IMR-90 (cell line): ENCODE measurements at regions not wholly inside any gene's neighbourhood (a gene's known extent, or its start where the extent isn't known, plus 50 kb on each side); places are given as distances from the start of the nearest gene placed in this dataset.

Experiments used
- ATAC-seq: fragments of 200-7000 bp; cut with Tn5 transposase; 2 replicates; pipeline ENCODE4 v1.9.1; 2020; ENCODE audit warnings: low read depth, mild to moderate bottlenecking, moderate library complexity
- BruUV-seq: library from RNA; stranded (reverse); fragments of 400-500 nt; replicated peaks from 2 replicates; lab custom pipeline; 2021; lab: Mats Ljungman, UMichigan
- CTCF ChIA-PET: fragments of 300-600 bp; formaldehyde crosslinking; extraction: SDS; loops from one replicate; lab custom pipeline; 2021; ENCODE audit warnings: antibody characterized with exemption; lab: Yijun Ruan, JAX
- POLR2A ChIA-PET: fragments of 300-600 bp; sonication (Branson Sonifier 250); formaldehyde crosslinking; loops from one replicate; lab custom pipeline; 2022; ENCODE audit warnings: antibody characterized with exemption; ENCODE audit not compliant: unreplicated experiment; lab: Charles Lee
- DNase-seq: peaks from one replicate; pipeline ENCODE4 v3.0.0; 2013
- H2AFZ ChIP-seq: replicated peaks from 2 replicates; pipeline ENCODE3; 2013; ENCODE audit warnings: low read length, mild to moderate bottlenecking; ENCODE audit not compliant: poor library complexity
- H2AK5ac ChIP-seq: 2 replicates; pipeline ENCODE4 v1.6.1; 2013; ENCODE audit warnings: low read depth, low read length, inconsistent platforms
- H2AK9ac ChIP-seq: replicated peaks from 2 replicates; pipeline ENCODE3; 2013; ENCODE audit warnings: mild to moderate bottlenecking, low read depth, low read length, moderate library complexity; ENCODE audit not compliant: poor library complexity
- H2BK120ac ChIP-seq: 2 replicates; pipeline ENCODE4 v1.6.1; 2013; ENCODE audit warnings: low read depth, low read length, inconsistent platforms
- H2BK15ac ChIP-seq: 3 replicates; pipeline ENCODE4 v1.6.1; 2013; ENCODE audit warnings: low read depth, low read length, inconsistent platforms
- H2BK20ac ChIP-seq: 2 replicates; pipeline ENCODE4 v1.6.1; 2013; ENCODE audit warnings: low read depth, mild to moderate bottlenecking, inconsistent platforms, low read length, moderate library complexity
- H2BK5ac ChIP-seq: 2 replicates; pipeline ENCODE4 v1.6.1; 2013; ENCODE audit warnings: mild to moderate bottlenecking, low read depth, low read length, inconsistent platforms; ENCODE audit not compliant: poor library complexity, severe bottlenecking
- H3K14ac ChIP-seq: replicated peaks from 2 replicates; pipeline ENCODE4 v1.6.1; 2013; ENCODE audit warnings: low read depth, low read length, inconsistent platforms
- H3K18ac ChIP-seq: 2 replicates; pipeline ENCODE4 v1.6.1; 2013; ENCODE audit warnings: low read depth, low read length, control low read depth
- H3K23ac ChIP-seq: 2 replicates; pipeline ENCODE4 v1.6.1; 2013; ENCODE audit warnings: low read depth, low read length, inconsistent platforms
- H3K27ac ChIP-seq: 2 replicates; pipeline ENCODE4 v1.5.1; 2013; ENCODE audit warnings: mild to moderate bottlenecking, control low read depth, low read length; ENCODE audit not compliant: insufficient read depth
- H3K27me3 ChIP-seq: 2 replicates; pipeline ENCODE4 v1.6.1; 2013; ENCODE audit warnings: low read length; ENCODE audit not compliant: control insufficient read depth, insufficient read depth
- H3K36me3 ChIP-seq: 2 replicates; pipeline ENCODE4 v1.6.1; 2013; ENCODE audit warnings: low read length, mixed read lengths; ENCODE audit not compliant: control insufficient read depth, insufficient read depth
- H3K4ac ChIP-seq: 2 replicates; pipeline ENCODE4 v1.6.1; 2013; ENCODE audit warnings: low read depth, low read length, inconsistent platforms
- H3K4me1 ChIP-seq: 2 replicates; pipeline ENCODE4 v1.6.1; 2013; ENCODE audit warnings: low read length, mixed read lengths; ENCODE audit not compliant: control insufficient read depth, insufficient read depth
- H3K4me2 ChIP-seq: 2 replicates; pipeline ENCODE4 v1.6.1; 2013; ENCODE audit warnings: low read depth, mild to moderate bottlenecking, control low read depth, low read length, moderate library complexity
- H3K4me3 ChIP-seq: 2 replicates; pipeline ENCODE4 v1.5.1; 2013; ENCODE audit warnings: low read depth, mild to moderate bottlenecking, control low read depth, low read length, moderate library complexity; ENCODE audit not compliant: insufficient read depth
- H3K56ac ChIP-seq: 2 replicates; pipeline ENCODE4 v1.6.1; 2013; ENCODE audit warnings: low read length, inconsistent platforms; ENCODE audit not compliant: insufficient read depth; ENCODE audit errors: extremely low read depth
- H3K79me1 ChIP-seq, 2 experiments: 2 replicates each; pipeline ENCODE4 v1.6.1; 2013; ENCODE audit warnings: low read length in 2 of 2, inconsistent platforms in 1 of 2, low read depth in 1 of 2
- H3K9ac ChIP-seq: 2 replicates; pipeline ENCODE4 v1.6.1; 2013; ENCODE audit warnings: low read depth, low read length, control low read depth
- H3K9me1 ChIP-seq: 2 replicates; pipeline ENCODE4 v1.6.1; 2013; ENCODE audit warnings: low read length, inconsistent platforms; ENCODE audit not compliant: insufficient read depth
- H3K9me3 ChIP-seq: 2 replicates; pipeline ENCODE4 v1.6.1; 2013; ENCODE audit warnings: low read length; ENCODE audit not compliant: control insufficient read depth, insufficient read depth
- H4K20me1 ChIP-seq: 2 replicates; pipeline ENCODE4 v1.6.1; 2013; ENCODE audit warnings: low read length, inconsistent platforms; ENCODE audit not compliant: insufficient read depth
- H4K5ac ChIP-seq: 2 replicates; pipeline ENCODE4 v1.6.1; 2013; ENCODE audit warnings: mild to moderate bottlenecking, low read depth, low read length, control low read depth
- H4K8ac ChIP-seq, 2 experiments: 2 replicates each; pipeline ENCODE4 v1.6.1; 2013; ENCODE audit warnings: low read depth in 2 of 2, low read length in 2 of 2, control low read depth in 1 of 2, inconsistent platforms in 1 of 2
- H4K91ac ChIP-seq: 2 replicates; pipeline ENCODE4 v1.6.1; 2013; ENCODE audit warnings: low read depth, low read length, inconsistent platforms; ENCODE audit not compliant: insufficient read depth
- BHLHE40 ChIP-seq: fragments of 150-350 bp; IDR thresholded peaks from 2 replicates; pipeline ENCODE4 v1.6.1; 2016; ENCODE audit warnings: mild to moderate bottlenecking, low read depth, low read length
- CEBPB ChIP-seq: IDR thresholded peaks from 2 replicates; pipeline ENCODE4 v1.6.1; 2012; ENCODE audit warnings: low read depth, low read length, improper control_type of control experiment
- CHD1 ChIP-seq: IDR thresholded peaks from 2 replicates; pipeline ENCODE4 v1.6.1; 2012; ENCODE audit warnings: low read depth, low read length, improper control_type of control experiment
- RCOR1 ChIP-seq: IDR thresholded peaks from 2 replicates; pipeline ENCODE4 v1.6.1; 2012; ENCODE audit warnings: mild to moderate bottlenecking, low read length, improper control_type of control experiment; ENCODE audit not compliant: insufficient replicate concordance
- RFX5 ChIP-seq: IDR thresholded peaks from 2 replicates; pipeline ENCODE4 v1.8.0; 2012; ENCODE audit warnings: low read depth, mild to moderate bottlenecking, low read length, moderate library complexity
- WGBS, 2 experiments: methylation state at CpG; one replicate each; pipeline versions ENCODE4 v1.1.5 to v1.1.7; 2013; ENCODE audit warnings: missing lambda C conversion rate in 2 of 2; ENCODE audit not compliant: insufficient read length in 1 of 2; ENCODE audit errors: extremely low coverage in 2 of 2; 5-methylcytosine and 5-hydroxymethylcytosine counted together
- dilution Hi-C: fragments of 300-500 bp; cut with HindIII; formaldehyde crosslinking; loops from one replicate; pipeline ENCODE4 v1.14.3; 2018; ENCODE audit warnings: low sequenced_read_pairs; ENCODE audit not compliant: unreplicated experiment
- in situ Hi-C: fragments of 300-500 bp; cut with MboI; formaldehyde crosslinking; loops from 3 replicates; pipeline ENCODE4 v1.14.3; 2019; ENCODE audit warnings: low sequenced_read_pairs, inconsistent platforms, mixed read lengths
- intact Hi-C: fragments of 100-400 bp; cut with micrococcal nuclease; formaldehyde crosslinking; loops from 2 replicates; pipeline ENCODE4 v1.10.0; 2022

DNA sequence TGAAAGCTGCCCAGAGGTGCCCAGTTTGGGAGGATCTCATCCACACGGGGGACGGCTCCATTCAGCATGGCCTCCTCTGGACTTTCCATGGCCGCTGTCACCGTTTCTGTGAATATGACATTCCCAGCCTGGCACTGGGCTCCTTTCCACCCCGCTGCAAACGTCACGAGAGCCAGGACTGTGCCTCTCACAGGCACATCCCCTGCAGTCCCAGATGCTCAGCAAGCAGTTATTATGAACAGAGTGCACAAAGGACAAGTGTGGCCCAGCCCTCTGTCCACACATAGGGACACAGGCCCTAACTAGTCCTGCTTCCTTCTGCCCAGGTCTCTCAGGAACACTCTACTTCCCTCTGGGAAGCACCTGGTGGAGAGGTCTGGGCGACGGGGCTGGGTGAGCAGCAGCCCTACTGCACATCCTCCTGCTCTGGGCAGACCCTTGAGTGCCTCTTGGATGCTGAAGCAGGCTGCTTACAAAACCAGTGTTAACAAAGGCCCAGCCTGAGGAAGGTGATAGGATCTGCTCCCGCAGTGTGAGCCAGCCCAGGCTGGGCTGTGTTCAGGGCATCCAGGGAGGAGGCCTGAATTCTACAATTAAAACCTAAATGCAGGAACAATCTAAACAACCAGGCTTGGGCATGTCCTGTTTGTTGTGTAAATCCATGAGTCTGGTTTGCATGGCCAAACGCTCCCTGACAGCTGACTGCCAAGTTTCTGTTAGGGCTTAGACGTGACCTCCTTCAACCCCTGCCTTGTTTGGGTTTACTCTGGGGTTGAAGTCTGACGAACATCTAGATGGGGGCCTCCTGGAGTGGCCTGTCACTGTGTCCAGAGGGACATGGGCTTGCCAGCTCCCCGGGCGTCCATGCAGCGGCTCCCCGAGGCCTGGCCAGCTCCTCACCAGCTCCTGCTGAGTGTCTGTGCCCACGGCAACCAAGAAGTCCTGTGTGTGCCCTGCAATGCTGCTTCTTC is 269.8 kb downstream of the GADD45G start:
- no peak overlapping the region for H3K14ac ChIP-seq
- H2BK120ac ChIP-seq, result no peak overlapping the region
- DNase-seq (no peak), ATAC-seq (peak; percentile 27; the same call in 1 of the 2 replicates)
- H2BK5ac ChIP-seq, result no peak overlapping the region
- no peak overlapping the region for H3K56ac ChIP-seq
- H3K79me1 ChIP-seq, result no peaks in the 10 kb centered on the region
- no peaks in the 10 kb centered on the region; the same call in 1 of the 2 replicates for H3K27me3 ChIP-seq
- BruUV-seq, result no TSS peak
- H2AK5ac ChIP-seq, result no peak overlapping the region
- 55% methylated on average over 12 of the region's 18 CpGs; no CpG with 5 or more reads in 1 of the 2 experiments for WGBS, 2 experiments
- CTCF ChIA-PET, result interaction anchor here (0.5 kb wide), 1 partner anchor 191 kb away, joined by 4 read pairs; no protein-coding TSS in a partner anchor
- H3K9me3 ChIP-seq, result no peaks in the 10 kb centered on the region
- H3K9ac ChIP-seq, result no peak overlapping the region
- no peak overlapping the region for H3K27ac ChIP-seq
- H2AK9ac ChIP-seq, result no peak overlapping the region
- H4K20me1 ChIP-seq, result no peaks in the 10 kb centered on the region
- H3K4me2 ChIP-seq, result no peak overlapping the region
- H3K9me1 ChIP-seq, result no peaks in the 10 kb centered on the region
- H2AFZ ChIP-seq, result no peak overlapping the region
- H3K4ac ChIP-seq, result no peak overlapping the region
- H3K4me3 ChIP-seq, result no peak overlapping the region
- no peak overlapping the region for H2BK20ac ChIP-seq
- dilution Hi-C loops, result no loop called here
- no peak overlapping the region for H4K8ac ChIP-seq
- intact Hi-C loops, result no loop called here
- no peak for TF ChIP-seq CEBPB
- TF ChIP-seq RCOR1, result no peak
- TF ChIP-seq BHLHE40, result no peak
- no peak for TF ChIP-seq CHD1
- TF ChIP-seq RFX5, result no peak
- no peak overlapping the region for H4K91ac ChIP-seq
- POLR2A ChIA-PET, result no interaction called here
- H3K36me3 ChIP-seq, result no peaks in the 10 kb centered on the region
- H3K18ac ChIP-seq, result no peak overlapping the region
- in situ Hi-C loops, result no loop called here
- H3K23ac ChIP-seq, result no peak overlapping the region
- no peaks in the 10 kb centered on the region for H3K4me1 ChIP-seq
- H4K5ac ChIP-seq, result no peak overlapping the region
- no peak overlapping the region for H2BK15ac ChIP-seq
